GM10266 (cell line): ENCODE measurements at regions not wholly inside any gene's neighbourhood (a gene's known extent, or its start where the extent isn't known, plus 50 kb on each side); places are given as distances from the start of the nearest gene placed in this dataset.

Experiments used
- DNase-seq: peaks from one replicate; pipeline ENCODE4 v3.0.0; 2012; ENCODE audit errors: extremely low spot score
- CTCF ChIP-seq: IDR thresholded peaks from 2 replicates; pipeline ENCODE4 v1.5.1; 2012; ENCODE audit warnings: mild to moderate bottlenecking, low read depth; ENCODE audit not compliant: control insufficient read depth, insufficient read depth; ENCODE audit errors: missing control alignments

DNA sequence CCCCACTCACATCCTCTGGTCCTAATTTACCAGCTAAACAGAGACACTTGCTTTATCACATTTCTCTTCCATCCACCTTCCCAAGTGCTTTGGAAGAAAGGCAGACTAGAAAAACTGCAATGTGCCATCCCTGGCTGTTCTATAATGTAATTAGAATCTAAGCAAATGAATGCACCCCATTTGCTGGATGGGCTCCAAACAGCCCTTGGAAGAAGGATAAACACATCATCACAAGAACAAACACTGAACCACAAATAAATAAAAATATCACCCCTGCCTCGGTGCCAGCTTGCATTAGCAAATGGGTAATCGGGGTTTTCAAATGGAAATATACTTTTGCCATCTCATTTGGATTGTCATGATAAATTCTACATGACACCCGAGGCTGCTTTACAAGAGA, 296.6 kb upstream of the ISX start:
- DNase-seq: no peak
- TF ChIP-seq CTCF: no peak

DNA sequence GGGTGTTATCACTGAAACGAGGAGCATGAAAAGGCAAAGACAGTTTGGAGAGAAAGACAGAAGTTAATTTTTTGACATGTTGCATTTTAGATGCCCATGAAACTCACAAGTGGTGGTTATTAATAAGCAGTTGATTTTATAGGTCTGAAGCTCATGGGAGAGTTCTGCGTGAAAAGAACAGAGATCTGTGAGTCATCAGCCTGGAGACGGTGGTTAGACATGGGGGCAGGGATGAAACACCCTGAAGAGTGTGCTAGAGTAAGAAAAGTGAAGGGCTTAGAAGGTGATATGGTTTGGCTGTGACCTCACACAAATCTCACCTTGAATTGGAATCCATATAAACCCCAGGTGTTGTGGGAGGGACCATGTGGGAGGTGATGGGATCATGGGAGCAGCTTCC, 289.1 kb upstream of the ISX start:
- no peak for TF ChIP-seq CTCF
- no peak for DNase-seq

DNA sequence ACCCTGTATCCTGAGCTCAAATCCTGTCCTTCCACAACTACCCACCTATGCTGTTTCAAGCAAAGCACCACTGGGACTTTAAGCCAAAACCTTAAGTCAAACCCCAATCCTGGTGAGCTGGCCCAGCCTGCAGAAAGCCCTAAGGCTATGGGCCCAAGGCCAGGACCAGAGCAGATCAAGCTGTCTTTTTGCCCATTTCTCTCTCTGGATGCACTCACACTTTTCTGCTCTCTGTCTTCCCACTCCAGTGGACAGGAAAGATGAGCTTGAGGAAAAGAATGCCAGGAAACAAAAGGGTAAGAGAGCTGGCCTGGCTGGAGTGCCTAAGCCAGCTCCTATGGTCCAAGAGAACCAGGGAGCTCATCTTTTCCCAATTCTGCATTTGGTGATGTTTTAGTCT, 284.3 kb upstream of the ISX start:
- no peak for TF ChIP-seq CTCF
- DNase-seq: no peak

DNA sequence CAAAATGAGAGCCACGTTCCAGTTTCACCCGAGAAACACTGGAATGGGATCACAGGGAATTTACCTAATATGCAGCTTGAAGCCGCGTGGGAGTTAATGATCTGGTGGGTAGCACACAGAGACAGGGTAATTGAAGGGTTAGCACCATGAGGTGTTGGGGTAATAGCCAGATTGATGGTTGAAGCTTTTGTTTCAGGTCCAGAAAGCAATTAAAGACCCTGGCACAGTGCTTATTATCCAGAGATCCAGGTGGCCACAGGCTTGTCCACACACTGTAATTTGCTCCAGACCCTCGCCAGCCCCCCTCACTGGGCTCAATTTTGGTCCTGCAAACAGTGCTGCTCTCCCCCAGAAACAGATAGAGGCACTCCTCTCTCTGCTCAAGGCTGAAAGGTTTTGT, 282.5 kb upstream of the ISX start:
- no peak for TF ChIP-seq CTCF

DNA sequence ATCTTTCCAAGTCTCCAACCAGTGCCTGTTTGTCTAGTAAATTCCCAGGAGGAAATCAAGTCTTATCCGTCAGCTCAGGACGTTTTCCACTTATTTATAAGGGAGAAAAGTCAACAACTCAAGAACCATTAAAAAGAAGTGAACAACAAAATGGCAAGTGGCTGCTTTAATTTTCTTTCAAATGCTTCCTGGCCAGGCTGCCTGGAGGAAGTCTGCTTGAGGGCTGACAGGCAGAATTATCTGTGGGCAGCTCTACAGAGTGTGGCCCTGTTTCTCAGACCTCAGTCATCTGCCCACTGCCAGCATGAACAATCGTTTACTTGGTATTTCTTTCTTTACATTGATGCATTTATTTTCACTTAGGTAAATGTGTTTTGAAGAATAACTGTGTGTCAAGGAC, 281.9 kb upstream of the ISX start:
- DNase-seq: no peak

More for the DNA sequence above, 282.5 kb upstream of the ISX start:
- no peak for DNase-seq

DNA sequence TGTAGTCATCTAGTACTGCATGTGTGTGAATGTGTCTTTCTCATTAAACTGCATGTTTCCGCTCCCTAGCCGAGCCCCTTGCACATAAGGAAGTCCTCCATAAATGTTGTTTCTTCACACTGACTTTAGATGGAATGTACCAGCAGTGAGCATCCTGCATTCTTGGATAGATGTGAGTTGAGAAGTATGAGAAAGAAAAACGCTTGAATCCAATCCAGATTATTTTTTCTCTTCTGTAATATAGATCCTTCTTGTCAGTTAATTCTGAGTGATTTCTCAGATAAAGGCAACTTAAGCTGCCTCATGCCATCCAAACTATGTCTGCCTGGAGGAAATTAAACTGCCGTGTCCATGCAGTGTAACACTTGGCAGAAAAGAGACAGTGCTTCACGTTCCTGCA, 268.1 kb upstream of the ISX start:
- TF ChIP-seq CTCF: no peak
- no peak for DNase-seq

More for the DNA sequence above, 281.9 kb upstream of the ISX start:
- TF ChIP-seq CTCF: no peak

- no peak for DNase-seq
- TF ChIP-seq CTCF: no peak
Observed at GRCh38 chr22:34798605-34799004, 267.4 kb upstream of the ISX start.
